ENCODE measurements at regions not wholly inside any gene's neighbourhood (a gene's known extent, or its start where the extent isn't known, plus 50 kb on each side); places are given as distances from the start of the nearest gene placed in this dataset.

DNA sequence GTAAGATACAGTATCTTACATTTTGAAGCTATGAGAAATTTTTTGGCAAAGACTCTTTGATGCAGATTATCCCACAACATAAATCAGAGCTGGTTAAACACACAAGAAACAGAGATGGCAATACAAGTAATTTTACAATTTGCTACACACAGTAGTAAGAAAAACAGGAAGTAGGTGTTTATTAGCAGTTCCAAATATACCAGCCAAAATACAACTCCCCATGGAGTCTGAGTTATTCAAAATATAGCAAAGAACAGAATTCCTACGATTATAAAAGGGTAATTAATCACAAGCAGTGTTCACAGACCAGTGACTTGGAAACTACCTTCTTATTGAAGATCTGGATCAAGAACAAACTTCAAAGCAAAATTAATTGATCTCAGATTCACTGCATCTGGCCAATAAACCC, 83.9 kb downstream of the BMP4 start:
- Histone ChIP-seq H4K91ac (replicated peaks; ENCODE audit: insufficient read length, low read length) (no peak overlapping the region), H3K4ac (replicated peaks; ENCODE audit: insufficient read length, low read depth, low read length) (no peak overlapping the region), H3K79me1 (ENCODE audit: low read depth, low read length) (no peaks in the 10 kb centered on the region), H3K9ac (replicated peaks in 1 of 4; ENCODE audit: extremely low read depth in 1 of 4, low read depth in 3 of 4, low read length in 3 of 4) (no peak overlapping the region), H3K4me1 (replicated peaks in 1 of 4; ENCODE audit: control insufficient read depth in 3 of 4, insufficient read depth in 4 of 4, low read length in 3 of 4) (no peaks in the 10 kb centered on the region), H3K9me3 (ENCODE audit: insufficient read depth in 2 of 2, low read depth in 1 of 2, low read length in 1 of 2) (no peaks in the 10 kb centered on the region), H3K18ac (ENCODE audit: extremely low read depth, low read length) (no peak overlapping the region), H3K27ac (ENCODE audit: low read depth, low read length) (no peak overlapping the region), H3K36me3 (ENCODE audit: control insufficient read depth in 2 of 4, insufficient read depth in 4 of 4, low read length in 3 of 4) (no peaks in the 10 kb centered on the region), H2BK20ac (ENCODE audit: low read length) (no peak overlapping the region), H3K4me3 (ENCODE audit: extremely low read depth in 1 of 4, insufficient read depth in 2 of 4, low read depth in 3 of 4, low read length in 4 of 4) (no peak overlapping the region), H3K14ac (ENCODE audit: insufficient read length) (no peak overlapping the region), H3K27me3 (replicated peaks in 1 of 4; ENCODE audit: control insufficient read depth in 3 of 4, extremely low read depth in 1 of 4, insufficient read depth in 3 of 4, low read length in 3 of 4) (no peaks in the 10 kb centered on the region), H4K5ac (ENCODE audit: insufficient read length, low read depth, low read length) (no peak overlapping the region), H3K23me2 (ENCODE audit: low read depth, low read length) (no peaks in the 10 kb centered on the region), H4K8ac (ENCODE audit: extremely low read depth, insufficient read depth, low read length) (no peak overlapping the region), H2BK120ac (replicated peaks; ENCODE audit: low read depth, low read length) (no peak overlapping the region), H2AFZ (ENCODE audit: low read length) (no peak overlapping the region), H2BK5ac (ENCODE audit: low read depth, low read length) (no peak overlapping the region), H2BK15ac (ENCODE audit: low read length) (no peak overlapping the region), H3K79me2 (ENCODE audit: control insufficient read depth in 1 of 2, insufficient read depth in 2 of 2, low read length in 2 of 2) (no peaks in the 10 kb centered on the region), H3K4me2 (ENCODE audit: insufficient read depth in 1 of 2, low read depth in 2 of 2, low read length in 2 of 2) (no peak overlapping the region), H4K20me1 (replicated peaks in 1 of 2; ENCODE audit: control insufficient read depth in 1 of 2, insufficient read depth in 2 of 2, low read length in 2 of 2) (no peaks in the 10 kb centered on the region), H2BK12ac (ENCODE audit: low read depth, low read length) (no peak overlapping the region), H3K56ac (replicated peaks; ENCODE audit: insufficient read length, low read depth, low read length) (no peak overlapping the region), H2AK5ac (ENCODE audit: low read depth, low read length) (no peak overlapping the region), H3K23ac (ENCODE audit: insufficient read length) (no peak overlapping the region)
- FAIRE-seq = no peak
- no peak for TF ChIP-seq CEBPB (IDR thresholded peaks at IDR 0.05; ENCODE audit: low read depth, low read length)
- no peak for TF ChIP-seq KDM5A (IDR thresholded peaks at IDR 0.05; ENCODE audit: low read length)
- TF ChIP-seq SIX5 (IDR thresholded peaks at IDR 0.05; ENCODE audit: low read depth, low read length) = no peak
- TF ChIP-seq, protein P1, sequence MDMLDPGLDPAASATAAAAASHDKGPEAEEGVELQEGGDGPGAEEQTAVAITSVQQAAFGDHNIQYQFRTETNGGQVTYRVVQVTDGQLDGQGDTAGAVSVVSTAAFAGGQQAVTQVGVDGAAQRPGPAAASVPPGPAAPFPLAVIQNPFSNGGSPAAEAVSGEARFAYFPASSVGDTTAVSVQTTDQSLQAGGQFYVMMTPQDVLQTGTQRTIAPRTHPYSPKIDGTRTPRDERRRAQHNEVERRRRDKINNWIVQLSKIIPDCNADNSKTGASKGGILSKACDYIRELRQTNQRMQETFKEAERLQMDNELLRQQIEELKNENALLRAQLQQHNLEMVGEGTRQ (IDR thresholded peaks at IDR 0.05; ENCODE audit: low read length) = no peak
- TF ChIP-seq SUZ12 (IDR thresholded peaks at IDR 0.05; ENCODE audit: low read length) = no peak
- TF ChIP-seq CBX8 (IDR thresholded peaks at IDR 0.05; ENCODE audit: borderline replicate concordance, low read depth, low read length) = no peak
- CTCF ChIA-PET (ENCODE audit: partially characterized antibody) = interaction anchor here (1.0 kb wide), 1 partner anchor 333 kb away, joined by 3 read pairs; no protein-coding TSS in a partner anchor
- 91% methylated on average over 1 of the region's 1 CpG; no CpG with 5 or more reads in 1 of the 2 experiments for WGBS, 2 experiments (ENCODE audit: extremely low coverage in 1 of 2, insufficient coverage in 1 of 2, insufficient read length in 1 of 2, insufficient replicate concordance in 2 of 2, low coverage in 1 of 2, low lambda C conversion rate in 2 of 2, missing lambda C conversion rate in 1 of 2)
- POLR2A ChIA-PET (ENCODE audit: partially characterized antibody) = no interaction called here
- DNase-seq (ENCODE audit: low read depth in 1 of 2, low spot score in 2 of 2) = no peak

Data from H1 (cell line).